ENCODE measurements at regions not wholly inside any gene's neighbourhood (a gene's known extent, or its start where the extent isn't known, plus 50 kb on each side); places are given as distances from the start of the nearest gene placed in this dataset.

GRCh38 chr4:146059151-146059550, 116.4 kb upstream of the LSM6 start:
- TF ChIP-seq CTCF (IDR thresholded peaks at IDR 0.05) (no peak), POLR2A (IDR thresholded peaks at IDR 0.05) (no peak)
